ENCODE measurements at regions not wholly inside any gene's neighbourhood (a gene's known extent, or its start where the extent isn't known, plus 50 kb on each side); places are given as distances from the start of the nearest gene placed in this dataset.

DNA sequence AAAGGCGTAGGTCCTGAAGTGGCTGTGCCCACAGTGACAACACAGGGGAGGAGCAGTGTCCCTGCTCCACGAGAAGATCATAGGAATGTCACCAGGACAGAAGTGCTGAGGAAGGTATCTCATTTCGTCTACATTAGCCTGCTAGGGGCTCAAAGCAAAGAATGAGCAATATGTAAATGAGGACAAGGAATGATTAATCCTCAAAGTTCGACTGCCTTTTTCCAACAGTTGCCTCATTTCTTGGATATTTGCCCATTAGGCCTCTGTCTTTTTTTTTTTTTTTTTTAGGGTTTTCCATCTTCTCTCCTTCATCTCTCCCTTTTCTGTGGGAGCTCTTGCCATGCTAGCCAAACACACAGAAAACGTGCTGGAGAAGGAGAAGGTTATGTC lies 105.2 kb upstream of the ARHGAP28 start:
- no peak for DNase-seq
- Histone ChIP-seq H3K27me3 (no peaks in the 10 kb centered on the region), H3K27ac (peak overlapping the region in 1 of 4 donors; percentile 20), H3K36me3 (replicated peaks in 1 of 2; ENCODE audit: insufficient read depth in 1 of 2, low read depth in 2 of 2) (no peaks in the 10 kb centered on the region), H3K4me3 (no peak overlapping the region), H3K9me3 (no peaks in the 10 kb centered on the region), H3K4me1 (peaks cover 13% of the 10 kb centered on the region)
- TF ChIP-seq, protein P1, sequence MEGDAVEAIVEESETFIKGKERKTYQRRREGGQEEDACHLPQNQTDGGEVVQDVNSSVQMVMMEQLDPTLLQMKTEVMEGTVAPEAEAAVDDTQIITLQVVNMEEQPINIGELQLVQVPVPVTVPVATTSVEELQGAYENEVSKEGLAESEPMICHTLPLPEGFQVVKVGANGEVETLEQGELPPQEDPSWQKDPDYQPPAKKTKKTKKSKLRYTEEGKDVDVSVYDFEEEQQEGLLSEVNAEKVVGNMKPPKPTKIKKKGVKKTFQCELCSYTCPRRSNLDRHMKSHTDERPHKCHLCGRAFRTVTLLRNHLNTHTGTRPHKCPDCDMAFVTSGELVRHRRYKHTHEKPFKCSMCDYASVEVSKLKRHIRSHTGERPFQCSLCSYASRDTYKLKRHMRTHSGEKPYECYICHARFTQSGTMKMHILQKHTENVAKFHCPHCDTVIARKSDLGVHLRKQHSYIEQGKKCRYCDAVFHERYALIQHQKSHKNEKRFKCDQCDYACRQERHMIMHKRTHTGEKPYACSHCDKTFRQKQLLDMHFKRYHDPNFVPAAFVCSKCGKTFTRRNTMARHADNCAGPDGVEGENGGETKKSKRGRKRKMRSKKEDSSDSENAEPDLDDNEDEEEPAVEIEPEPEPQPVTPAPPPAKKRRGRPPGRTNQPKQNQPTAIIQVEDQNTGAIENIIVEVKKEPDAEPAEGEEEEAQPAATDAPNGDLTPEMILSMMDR (IDR thresholded peaks at IDR 0.05): no peak
- TF ChIP-seq POLR2A (IDR thresholded peaks at IDR 0.05): no peak
- 42 to 53% methylated on average over 5 of the region's 5 CpGs for WGBS, 2 donors
- intact Hi-C loops (cut with DNase I): no loop called here
- no peak for ATAC-seq

DNA sequence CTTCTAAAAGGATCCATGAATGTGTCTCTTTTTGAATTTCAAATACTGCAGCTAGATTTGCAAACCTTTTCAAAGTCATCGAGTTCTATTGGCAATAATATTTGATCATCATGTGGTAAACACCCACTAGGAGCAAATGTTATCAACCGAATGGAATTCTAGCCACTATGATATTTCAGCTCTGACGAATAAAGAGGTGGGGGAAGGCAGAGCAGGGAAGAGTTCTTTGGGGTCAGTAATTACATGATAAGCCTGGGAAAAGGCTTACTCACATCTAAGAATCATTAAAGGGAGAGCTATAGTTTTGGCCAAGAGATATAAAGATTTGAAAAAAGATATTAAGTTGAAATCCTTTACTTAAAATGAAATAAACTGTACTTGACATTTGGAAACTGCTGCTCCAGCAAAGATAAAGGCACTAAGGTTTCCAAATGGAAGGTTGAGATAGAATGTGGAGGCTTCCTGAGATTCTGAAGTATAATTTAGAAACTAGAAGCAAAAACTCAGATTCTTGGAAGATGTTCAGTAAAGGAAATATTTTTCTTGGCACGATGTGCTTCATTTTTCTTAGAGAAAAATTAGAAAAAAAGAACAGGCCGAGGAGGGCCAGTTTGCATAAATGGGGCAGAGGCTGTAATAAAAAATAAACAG lies 104.7 kb upstream of the ARHGAP28 start:
- intact Hi-C loops (cut with DNase I): no loop called here

DNA sequence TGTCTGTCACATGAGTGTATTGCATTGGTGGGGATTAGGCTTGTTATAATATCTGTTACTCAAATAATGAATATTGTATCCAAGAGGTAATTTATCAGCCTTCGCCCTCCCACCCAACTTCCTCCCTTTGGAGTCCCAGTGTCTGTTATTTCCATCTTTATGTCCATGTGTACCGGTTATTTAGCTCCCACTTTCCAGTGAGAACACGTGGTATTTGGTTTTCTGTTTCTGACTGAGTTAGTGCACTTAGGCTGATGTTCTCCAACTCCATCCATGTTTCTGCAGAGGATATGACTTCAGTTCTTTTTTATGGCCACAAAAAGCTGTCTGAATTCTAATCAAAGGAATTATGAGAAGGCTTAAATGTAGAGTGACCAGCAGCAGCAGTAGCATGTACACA lies 104.0 kb upstream of the ARHGAP28 start:
- 81 to 86% methylated on average over 3 of the region's 3 CpGs for WGBS, 2 donors
- no peak overlapping the region for H3K27ac ChIP-seq
- TF ChIP-seq, protein P1 (IDR thresholded peaks at IDR 0.05): no peak
- no peaks in the 10 kb centered on the region for H3K27me3 ChIP-seq
- peaks cover 13% of the 10 kb centered on the region for H3K4me1 ChIP-seq
- no peaks in the 10 kb centered on the region for H3K9me3 ChIP-seq
- H3K36me3 ChIP-seq (replicated peaks in 1 of 2; ENCODE audit: insufficient read depth in 1 of 2, low read depth in 2 of 2): no peaks in the 10 kb centered on the region
- no peak for DNase-seq
- ATAC-seq: no peak
- intact Hi-C loops (cut with DNase I): no loop called here
- no peak overlapping the region for H3K4me3 ChIP-seq

More for the DNA sequence above, 104.7 kb upstream of the ARHGAP28 start:
- 27 to 33% methylated on average over 5 of the region's 5 CpGs for WGBS, 2 donors
- ATAC-seq: no peak
- no peak overlapping the region for H3K4me3 ChIP-seq
- H3K4me1 ChIP-seq: peaks cover 13% of the 10 kb centered on the region
- H3K9me3 ChIP-seq: no peaks in the 10 kb centered on the region
- no peak for DNase-seq
- H3K27me3 ChIP-seq: no peaks in the 10 kb centered on the region
- H3K36me3 ChIP-seq (replicated peaks in 1 of 2; ENCODE audit: insufficient read depth in 1 of 2, low read depth in 2 of 2): no peaks in the 10 kb centered on the region
- H3K27ac ChIP-seq: peak overlapping the region in 1 of 4 donors; percentile 20
- no peak for TF ChIP-seq POLR2A (IDR thresholded peaks at IDR 0.05)
- TF ChIP-seq, protein P1 (IDR thresholded peaks at IDR 0.05): no peak

DNA sequence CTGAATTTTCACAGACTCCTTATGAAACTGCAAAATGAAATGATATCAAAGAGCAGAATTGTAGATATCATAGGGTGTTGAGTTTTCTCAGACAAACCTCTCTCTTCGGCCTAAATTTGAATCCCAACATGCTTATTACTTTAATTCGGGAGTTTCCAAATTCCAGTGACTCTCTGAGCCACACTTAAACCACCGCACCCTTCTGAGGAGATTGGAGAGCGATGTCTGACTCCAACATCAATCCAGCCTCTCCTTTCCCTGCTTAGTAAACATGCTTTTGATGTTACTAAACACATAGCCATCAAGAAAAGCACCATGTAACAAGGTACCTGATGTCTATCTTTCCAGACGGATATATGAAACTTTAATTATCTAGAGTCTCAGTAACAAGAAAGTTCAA lies 103.1 kb upstream of the ARHGAP28 start:
- WGBS, 2 donors: 82 to 89% methylated on average over 5 of the region's 5 CpGs
- Histone ChIP-seq H3K9me3 (no peaks in the 10 kb centered on the region), H3K36me3 (replicated peaks in 1 of 2; ENCODE audit: insufficient read depth in 1 of 2, low read depth in 2 of 2) (no peaks in the 10 kb centered on the region), H3K27ac (no peak overlapping the region), H3K4me1 (peaks cover 13% of the 10 kb centered on the region), H3K4me3 (no peak overlapping the region), H3K27me3 (no peaks in the 10 kb centered on the region)
- intact Hi-C loops (cut with DNase I): no loop called here
- TF ChIP-seq, protein P1 (IDR thresholded peaks at IDR 0.05): no peak
- no peak for TF ChIP-seq POLR2A (IDR thresholded peaks at IDR 0.05)
- ATAC-seq: no peak
- no peak for DNase-seq

DNA sequence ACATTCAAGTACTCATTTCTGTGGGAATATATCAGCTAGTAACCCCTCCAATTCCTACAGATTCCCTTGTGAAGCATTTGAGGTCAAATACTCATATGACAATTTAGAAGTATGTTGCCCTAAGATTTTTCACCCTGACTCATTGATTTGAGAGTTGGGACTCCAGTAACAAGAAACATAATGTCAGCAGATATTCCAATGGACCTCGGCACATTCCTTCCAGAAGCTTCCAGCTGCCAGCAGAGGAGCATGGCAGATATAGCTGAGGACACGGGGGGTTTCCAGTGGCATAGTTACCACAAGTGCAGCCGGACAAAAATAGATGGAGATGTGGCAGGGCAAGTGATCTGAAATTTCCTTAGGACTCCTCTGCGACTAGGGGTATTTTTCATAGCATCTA lies 101.9 kb upstream of the ARHGAP28 start:
- H3K9me3 ChIP-seq: no peaks in the 10 kb centered on the region
- H3K36me3 ChIP-seq (replicated peaks in 1 of 2; ENCODE audit: insufficient read depth in 1 of 2, low read depth in 2 of 2): no peaks in the 10 kb centered on the region
- no peaks in the 10 kb centered on the region for H3K27me3 ChIP-seq
- WGBS, 2 donors: 88 to 91% methylated on average over 4 of the region's 4 CpGs
- TF ChIP-seq, protein P1 (IDR thresholded peaks at IDR 0.05): no peak
- TF ChIP-seq POLR2A (IDR thresholded peaks at IDR 0.05): no peak
- intact Hi-C loops (cut with DNase I): no loop called here
- no peak overlapping the region for H3K27ac ChIP-seq
- DNase-seq: no peak
- H3K4me3 ChIP-seq: no peak overlapping the region
- ATAC-seq: no peak
- H3K4me1 ChIP-seq: peaks cover 13% of the 10 kb centered on the region
